HG03378 (cell line): ENCODE measurements at regions not wholly inside any gene's neighbourhood (a gene's known extent, or its start where the extent isn't known, plus 50 kb on each side); places are given as distances from the start of the nearest gene placed in this dataset.
"Not testable (repeated sequence)": the region's sequence is repeated elsewhere in the genome, so short reads cannot be mapped to it uniquely, and the experiment has no call there.

ENCODE experiments used
- ATAC-seq: cut with Tn5 transposase; IDR thresholded peaks from one replicate; pipeline ENCODE4 v1.9.1; 2021; ENCODE audit warnings: mild to moderate bottlenecking, moderate library complexity; ENCODE audit not compliant: unreplicated experiment

DNA sequence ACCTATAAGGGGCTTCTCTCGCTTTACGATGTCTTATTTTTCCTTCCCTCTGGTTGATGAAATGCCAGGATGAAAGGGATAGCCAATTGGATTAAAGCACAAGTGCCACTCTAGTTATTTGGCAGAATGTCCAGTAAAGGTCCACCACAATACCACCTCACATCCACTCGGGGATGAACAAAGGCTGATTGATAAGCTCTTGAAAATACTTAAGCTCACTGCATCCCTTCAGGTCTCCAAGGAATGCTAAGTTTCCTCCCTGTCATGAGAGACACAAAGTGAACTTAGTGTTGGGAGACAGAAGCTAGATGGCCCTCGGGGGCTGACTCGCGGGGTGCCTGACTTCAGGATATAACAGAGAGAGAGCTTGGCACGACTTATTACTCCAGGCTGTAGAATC lies 185.9 kb upstream of the ZNF644 start:
- ATAC-seq: not testable (repeated sequence)

- not testable (repeated sequence) for ATAC-seq
Measured at GRCh38 chr1:91204150-91204549, 182.3 kb upstream of the ZNF644 start.

DNA sequence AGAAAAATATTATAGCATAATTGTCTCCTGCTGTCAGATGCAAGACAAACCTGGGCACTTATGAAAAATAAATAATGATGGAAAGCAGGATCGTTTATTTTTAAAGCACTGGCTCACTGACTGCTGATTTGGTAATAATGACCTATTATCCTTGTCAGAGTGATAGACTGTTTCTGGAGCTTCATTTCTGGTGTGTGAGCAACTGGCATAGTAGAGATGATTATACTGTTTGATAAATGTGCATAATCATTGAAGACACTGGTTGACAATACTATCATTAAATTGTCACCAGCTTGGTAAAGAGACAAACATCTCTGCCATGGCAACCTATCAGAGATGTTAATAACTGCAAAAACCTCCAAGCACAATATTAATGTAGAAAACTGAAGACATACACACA lies 179.9 kb upstream of the ZNF644 start:
- ATAC-seq: no peak

GRCh38 chr1:91201176-91201575 lies 179.3 kb upstream of the ZNF644 start:
- no peak for ATAC-seq

DNA sequence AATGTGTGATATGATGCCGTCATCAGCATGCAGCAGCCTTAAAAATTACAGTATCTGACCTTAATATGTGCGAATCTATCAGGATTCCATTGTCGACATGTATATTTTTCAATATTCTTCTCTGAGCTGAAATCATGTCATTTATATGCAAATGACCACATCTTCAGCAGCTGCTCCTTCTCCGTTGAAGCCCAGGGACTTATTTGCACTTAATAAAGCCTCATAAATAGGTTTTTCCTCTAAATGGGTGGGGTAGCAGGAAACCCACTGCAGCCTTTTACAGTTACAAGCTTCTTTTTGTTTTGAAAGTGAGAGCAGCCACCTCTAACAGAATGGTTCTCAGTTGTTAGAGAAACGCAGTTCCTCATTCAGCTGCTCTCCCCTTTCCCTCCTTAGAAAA lies 178.8 kb upstream of the ZNF644 start:
- no peak for ATAC-seq

GRCh38 chr1:91199988-91200387 lies 178.2 kb upstream of the ZNF644 start:
- no peak for ATAC-seq

DNA sequence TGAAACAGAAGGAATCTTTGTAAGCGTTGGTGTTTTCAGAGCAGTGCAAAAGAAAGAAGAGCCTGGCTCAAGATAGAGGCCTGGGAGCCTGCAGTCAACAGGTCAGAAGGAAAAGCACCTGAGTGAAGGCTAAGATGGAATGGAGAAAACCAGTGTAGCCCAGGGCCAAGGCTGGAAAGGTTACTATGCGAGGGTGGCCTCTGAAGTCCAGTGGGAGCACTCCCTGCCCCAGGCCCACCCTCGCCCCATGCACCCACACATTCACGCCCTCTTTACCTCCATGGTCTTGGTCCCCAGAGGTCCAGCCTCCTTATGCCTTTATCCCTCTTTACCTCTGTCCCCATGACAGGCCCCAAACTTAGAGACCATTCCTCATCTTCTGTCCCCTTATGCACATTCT lies 169.2 kb upstream of the ZNF644 start:
- no peak for ATAC-seq

GRCh38 chr1:91189096-91189495 lies 167.3 kb upstream of the ZNF644 start:
- ATAC-seq: no peak

GRCh38 chr1:91182807-91183206 lies 161.0 kb upstream of the ZNF644 start:
- ATAC-seq: not testable (repeated sequence)

DNA sequence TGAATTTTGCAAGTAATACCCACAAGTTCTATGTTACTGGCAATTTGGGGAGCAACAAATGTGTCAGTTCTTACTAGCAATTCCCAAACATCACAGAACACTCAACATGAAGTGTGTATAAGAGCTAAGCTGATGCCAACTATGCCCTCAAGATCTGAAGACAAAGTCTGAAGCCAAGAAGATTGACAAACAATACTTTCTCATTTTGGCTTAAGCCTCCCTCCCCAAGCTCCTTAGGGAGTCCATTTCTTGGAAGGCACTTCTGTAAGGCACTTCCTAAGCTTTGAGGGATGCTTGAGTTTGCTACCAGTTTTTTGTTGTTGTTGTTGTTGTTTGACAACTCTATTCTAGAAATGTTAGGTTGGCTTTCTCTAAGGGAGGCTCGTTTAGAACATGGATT lies 154.4 kb upstream of the ZNF644 start:
- no peak for ATAC-seq

DNA sequence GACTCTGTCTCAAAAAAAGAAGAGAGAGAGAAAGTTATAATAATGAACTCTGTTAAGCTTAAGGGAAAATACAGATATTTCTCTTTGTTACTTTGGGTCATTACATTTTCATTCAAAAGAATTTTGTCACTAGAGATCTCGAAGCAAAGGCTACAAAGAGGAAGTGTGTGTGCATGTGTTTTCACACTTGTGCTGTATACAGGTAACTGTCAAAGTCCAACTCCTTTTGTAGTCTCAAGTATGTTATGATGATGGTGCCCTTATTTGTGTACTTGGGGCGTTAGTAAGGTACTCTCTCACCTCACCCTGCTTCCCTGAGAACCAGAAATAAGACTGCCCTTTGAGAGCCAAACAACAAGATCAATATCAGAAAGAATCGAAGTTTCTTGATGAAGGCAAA lies 152.9 kb upstream of the ZNF644 start:
- no peak for ATAC-seq

GRCh38 chr1:91173346-91173890 lies 151.6 kb upstream of the ZNF644 start:
- no peak for ATAC-seq

- ATAC-seq: no peak
Measured at GRCh38 chr1:91172541-91172940, 150.7 kb upstream of the ZNF644 start.

GRCh38 chr1:91171898-91172297 lies 150.1 kb upstream of the ZNF644 start:
- no peak for ATAC-seq

- ATAC-seq: no peak
Measured at GRCh38 chr1:91170571-91170970, 148.7 kb upstream of the ZNF644 start.

DNA sequence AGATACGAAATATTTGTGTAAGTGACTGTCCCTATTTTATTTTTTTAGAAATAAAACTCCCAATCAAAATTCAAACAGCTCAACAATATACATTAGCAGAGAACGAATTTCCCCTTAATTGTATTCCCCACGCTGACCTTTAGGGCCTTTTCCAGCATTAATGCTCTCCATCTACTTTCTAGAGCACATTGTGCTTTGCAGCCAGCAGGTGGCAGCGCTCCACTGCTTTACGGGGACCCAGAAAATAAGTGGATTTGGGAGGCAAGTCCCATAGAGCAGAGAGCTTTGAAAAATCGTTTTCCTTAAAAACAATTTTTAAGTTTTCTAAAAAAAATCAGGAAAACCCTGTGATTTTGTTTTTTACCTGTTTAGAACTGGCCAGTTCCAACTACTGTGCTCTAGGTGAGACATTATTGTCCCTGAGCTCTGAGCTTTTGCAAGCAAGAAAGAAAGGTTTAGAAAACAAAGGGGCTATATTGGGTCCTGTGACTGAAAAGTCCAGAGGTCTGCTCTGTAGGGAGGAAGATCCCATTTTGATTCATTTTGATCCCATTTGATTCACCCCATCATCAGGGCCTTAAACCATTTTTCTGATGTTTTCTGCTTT lies 144.4 kb upstream of the ZNF644 start:
- no peak for ATAC-seq

- peak; percentile 79 for ATAC-seq
Measured at GRCh38 chr1:91165033-91165654, 143.3 kb upstream of the ZNF644 start.

DNA sequence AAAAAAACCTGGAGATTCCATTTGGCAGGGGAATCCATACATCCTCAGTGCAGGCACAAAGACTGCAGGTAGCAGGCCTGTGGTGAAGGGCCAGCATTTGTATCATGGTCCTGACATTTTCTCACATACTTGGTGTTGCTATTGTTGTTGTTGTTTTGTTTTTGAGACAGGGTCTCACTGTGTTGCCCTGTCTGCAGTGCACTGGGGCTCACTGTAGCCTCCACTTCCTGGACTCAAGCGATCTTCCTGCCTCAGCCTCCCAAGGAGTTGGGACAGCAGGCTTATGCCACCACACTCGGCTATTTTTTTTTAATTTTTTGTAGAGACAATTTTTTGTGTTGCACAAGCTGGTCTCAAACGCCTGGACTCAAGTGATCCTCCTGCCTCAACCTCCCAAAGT lies 140.8 kb upstream of the ZNF644 start:
- no peak for ATAC-seq

GRCh38 chr1:91161749-91162148 lies 139.9 kb upstream of the ZNF644 start:
- ATAC-seq: no peak

- no peak for ATAC-seq
Measured at GRCh38 chr1:91161166-91161565, 139.3 kb upstream of the ZNF644 start.

DNA sequence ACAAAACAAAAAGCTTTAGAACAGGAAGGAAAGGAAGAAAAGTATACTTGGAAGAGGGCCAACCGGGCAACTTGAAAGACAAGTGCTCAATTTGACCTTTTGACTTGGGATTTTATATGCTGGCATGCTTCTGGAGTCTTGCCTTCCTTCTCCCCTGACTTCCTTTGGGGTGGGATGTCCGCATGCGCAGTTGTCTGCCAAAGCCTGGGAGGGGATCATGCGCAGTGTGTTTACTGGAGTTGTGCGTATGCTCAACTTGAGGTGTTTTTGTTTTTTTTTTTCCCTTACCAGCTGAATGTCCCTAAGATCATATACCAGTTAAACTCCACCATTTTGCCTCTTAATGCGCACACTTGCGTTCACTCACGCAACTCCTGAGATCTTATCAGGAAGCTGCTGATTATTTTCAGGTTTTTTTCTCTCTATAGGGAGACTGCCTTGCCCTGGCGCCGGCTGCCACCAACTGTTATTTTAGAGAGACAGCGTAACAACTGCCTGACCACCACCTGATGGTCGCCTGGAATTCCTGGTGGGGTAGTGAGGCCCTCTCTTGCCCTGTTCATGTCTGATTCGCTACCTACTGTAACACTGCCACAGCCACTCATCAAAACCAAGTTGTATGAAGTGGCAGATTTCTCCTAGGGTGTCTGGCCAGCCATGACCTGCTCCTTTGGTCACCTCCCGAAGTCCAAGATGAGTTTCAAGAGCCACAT lies 138.7 kb upstream of the ZNF644 start:
- ATAC-seq: no peak

DNA sequence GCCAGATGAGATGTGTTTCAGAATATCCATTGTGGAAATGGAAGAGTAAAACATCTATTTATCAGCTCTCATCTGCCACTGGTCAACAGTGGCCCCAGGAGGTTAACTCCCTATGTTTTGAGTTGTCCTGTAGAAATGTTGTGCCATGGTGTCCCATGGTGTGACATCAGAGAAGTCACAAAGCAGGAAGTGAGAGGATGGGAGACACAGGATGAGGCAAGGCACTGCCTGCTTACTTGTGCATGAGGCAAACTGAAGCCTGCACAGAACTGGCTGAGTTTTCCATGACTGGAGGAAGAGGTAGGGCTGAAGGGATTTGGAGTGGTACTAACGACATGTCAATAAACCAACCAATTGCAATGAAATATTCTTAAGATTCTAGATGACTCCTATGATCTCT lies 131.5 kb upstream of the ZNF644 start:
- no peak for ATAC-seq
